GM12878 (cell line): ENCODE measurements at regions not wholly inside any gene's neighbourhood (a gene's known extent, or its start where the extent isn't known, plus 50 kb on each side); places are given as distances from the start of the nearest gene placed in this dataset.
A peak's percentile ranks its signal among the peaks of the same experiment; 100 is the strongest.

Experiments
- ATAC-seq: fragments of 200-7000 bp; cut with Tn5 transposase; 3 replicates; pipeline ENCODE4 v1.9.1; 2020; ENCODE audit warnings: mild to moderate bottlenecking, moderate library complexity
- BruUV-seq: library from RNA; stranded (reverse); fragments of 400-500 nt; replicated peaks from 2 replicates; lab custom pipeline; 2021; lab: Mats Ljungman, UMichigan
- CTCF ChIA-PET: fragments of 300-600 bp; sonication (Branson Sonifier 250); formaldehyde crosslinking; extraction: SDS; loops from one replicate; lab custom pipeline; 2021; ENCODE audit warnings: inconsistent platforms; lab: Yijun Ruan, JAX
- POLR2A ChIA-PET: fragments of 350-600 bp; formaldehyde crosslinking; extraction: SDS; loops from one replicate; lab custom pipeline; 2021; ENCODE audit warnings: inconsistent platforms; lab: Charles Lee
- RAD21 ChIA-PET: fragments of 300-600 bp; sonication (Branson Sonifier 250); formaldehyde crosslinking; loops from one replicate; lab custom pipeline; 2023; ENCODE audit warnings: antibody characterized with exemption; ENCODE audit not compliant: unreplicated experiment; lab: Charles Lee
- SMC1A ChIA-PET: fragments of 300-600 bp; sonication (Branson Sonifier 250); formaldehyde crosslinking; loops from one replicate; lab custom pipeline; 2023; ENCODE audit not compliant: unreplicated experiment, uncharacterized antibody; lab: Charles Lee
- DNase-seq: peaks from one replicate; pipeline ENCODE4 v3.0.0-alpha.2; 2011; ENCODE audit warnings: low read depth, low spot score
- FAIRE-seq: peaks from 3 replicates; lab custom pipeline; 2011; peaks lifted over from hg19 to GRCh38; lab: Jason Lieb, UNC
- H2AFZ ChIP-seq: 2 replicates; pipeline ENCODE4 v1.6.0; 2011; ENCODE audit warnings: low read depth, low read length, control low read depth; ENCODE audit not compliant: control insufficient read depth
- H3K27ac ChIP-seq: 2 replicates; pipeline ENCODE4 v1.5.1; 2011; ENCODE audit warnings: control low read depth; ENCODE audit not compliant: control insufficient read depth, insufficient read depth
- H3K27me3 ChIP-seq, 2 experiments: replicated peaks in 1 of 2; 2 replicates each; pipeline versions ENCODE4 v1.6.0 to v1.6.1; 2011; ENCODE audit warnings: low read length in 1 of 2; ENCODE audit not compliant: control insufficient read depth in 2 of 2, insufficient read depth in 2 of 2
- H3K36me3 ChIP-seq, 2 experiments: 2 replicates each; pipeline ENCODE4 v1.5.1; 2011; ENCODE audit warnings: low read length in 1 of 2; ENCODE audit not compliant: control insufficient read depth in 2 of 2, insufficient read depth in 2 of 2
- H3K4me1 ChIP-seq: 2 replicates; pipeline ENCODE4 v1.6.1; 2011; ENCODE audit warnings: mild to moderate bottlenecking, low read length, moderate library complexity, mixed read lengths; ENCODE audit not compliant: control insufficient read depth, insufficient read depth
- H3K4me2 ChIP-seq: 2 replicates; pipeline ENCODE4 v1.6.0; 2011; ENCODE audit warnings: control low read depth; ENCODE audit not compliant: control insufficient read depth, insufficient read depth
- H3K4me3 ChIP-seq: fragments of 200-600 bp; sonication (generic); 2 replicates; pipeline ENCODE4 v1.5.1; 2016
- H3K79me2 ChIP-seq: 2 replicates; pipeline ENCODE4 v1.6.0; 2011; ENCODE audit warnings: low read length; ENCODE audit not compliant: control insufficient read depth, insufficient read depth
- H3K9ac ChIP-seq: 2 replicates; pipeline ENCODE4 v1.8.0; 2011; ENCODE audit warnings: low read length, control low read depth, mixed read lengths; ENCODE audit not compliant: control insufficient read depth, insufficient read depth
- H3K9me3 ChIP-seq: replicated peaks from 3 replicates; pipeline ENCODE4 v1.5.1; 2011; ENCODE audit warnings: mild to moderate bottlenecking, low read length; ENCODE audit not compliant: control insufficient read depth, insufficient read depth
- H4K20me1 ChIP-seq: 2 replicates; pipeline ENCODE4 v1.6.0; 2011; ENCODE audit not compliant: control insufficient read depth, insufficient read depth
- CEBPB ChIP-seq, 2 experiments: fragments of 150-350 bp in 1 of 2; IDR thresholded peaks; 2 replicates each; pipeline ENCODE4 v1.6.1; 2012 to 2014; ENCODE audit warnings: low read depth in 2 of 2, low read length in 2 of 2, borderline replicate concordance in 1 of 2, inconsistent platforms in 1 of 2
- CHD4 ChIP-seq: fragments of 200-600 bp; sonication (generic); IDR thresholded peaks from 2 replicates; pipeline ENCODE4 v1.6.1; 2016; ENCODE audit warnings: mild to moderate bottlenecking
- HDAC6 ChIP-seq: fragments of 200-600 bp; sonication (generic); IDR thresholded peaks from one replicate; pipeline ENCODE4 v1.8.0; 2017; ENCODE audit warnings: antibody characterized with exemption; ENCODE audit not compliant: unreplicated experiment
- KLF5 ChIP-seq: fragments of 450-650 bp; IDR thresholded peaks from 2 replicates; pipeline ENCODE4 v1.6.1; 2014; ENCODE audit warnings: mild to moderate bottlenecking; ENCODE audit not compliant: partially characterized antibody
- MEF2A ChIP-seq: IDR thresholded peaks from 2 replicates; pipeline ENCODE4 v1.6.1; 2011; ENCODE audit warnings: low read depth, mild to moderate bottlenecking, low read length, moderate library complexity; ENCODE audit not compliant: insufficient read depth
- MEF2B ChIP-seq: fragments of 450-650 bp; IDR thresholded peaks from 2 replicates; pipeline ENCODE4 v1.6.1; 2018; ENCODE audit warnings: mild to moderate bottlenecking, moderate library complexity; ENCODE audit not compliant: partially characterized antibody, poor library complexity, severe bottlenecking
- MTA2 ChIP-seq: fragments of 450-650 bp; IDR thresholded peaks from 2 replicates; pipeline ENCODE4 v1.6.1; 2016; ENCODE audit warnings: low read depth, mild to moderate bottlenecking, moderate library complexity
- PAX5 ChIP-seq: IDR thresholded peaks from 2 replicates; pipeline ENCODE4 v1.6.1; 2011; ENCODE audit warnings: low read depth, low read length, borderline replicate concordance
- SMARCA5 ChIP-seq: fragments of 450-650 bp; IDR thresholded peaks from 2 replicates; pipeline ENCODE4 v1.6.1; 2017; ENCODE audit warnings: mild to moderate bottlenecking
- SPI1 ChIP-seq: IDR thresholded peaks from 2 replicates; pipeline ENCODE4 v1.6.1; 2011; ENCODE audit warnings: low read depth, mild to moderate bottlenecking, low read length, moderate library complexity, borderline replicate concordance; ENCODE audit not compliant: insufficient read depth
- SUPT20H ChIP-seq: IDR thresholded peaks from 2 replicates; pipeline ENCODE4 v1.6.1; 2011; ENCODE audit warnings: low read depth, mild to moderate bottlenecking, low read length, moderate library complexity, borderline replicate concordance; ENCODE audit not compliant: control insufficient read depth
- SUZ12 ChIP-seq: fragments of 200-600 bp; sonication (generic); IDR thresholded peaks from one replicate; pipeline ENCODE4 v1.6.1; 2018; ENCODE audit warnings: antibody characterized with exemption, mild to moderate bottlenecking; ENCODE audit not compliant: unreplicated experiment
- ZNF622 ChIP-seq: fragments of 450-650 bp; IDR thresholded peaks from 2 replicates; pipeline ENCODE4 v1.6.1; 2017; ENCODE audit warnings: mild to moderate bottlenecking, inconsistent platforms
- WGBS: methylation state at CpG from one replicate; pipeline ENCODE4 v1.1.6; 2016; ENCODE audit warnings: low lambda C conversion rate; ENCODE audit not compliant: insufficient replicate concordance, insufficient coverage; ENCODE audit errors: missing lambda C conversion rate; 5-methylcytosine and 5-hydroxymethylcytosine counted together
- in situ Hi-C: fragments of 300-500 bp; cut with MboI; formaldehyde crosslinking; loops from 9 replicates; pipeline ENCODE4 v1.14.3; 2018; ENCODE audit warnings: mixed read lengths
- intact Hi-C: fragments of 100-400 bp; cut with micrococcal nuclease; formaldehyde crosslinking; loops from one replicate; pipeline ENCODE4 v1.14.2; 2022; ENCODE audit not compliant: unreplicated experiment
- TF ChIP-seq, protein P1 (sequence below): fragments of 450-650 bp; formaldehyde crosslinking; IDR thresholded peaks from 2 replicates; pipeline ENCODE4 v1.5.0; 2022; ENCODE audit warnings: mild to moderate bottlenecking, missing genetic modification characterization
- TF ChIP-seq, protein P2 (sequence below): IDR thresholded peaks from 2 replicates; pipeline ENCODE4 v1.6.1; 2011; ENCODE audit warnings: low read depth, mild to moderate bottlenecking, low read length, moderate library complexity, borderline replicate concordance; ENCODE audit errors: extremely low read depth

GRCh38 chr2:48043746-48044145, 137.4 kb upstream of the FBXO11 start:
- RAD21 ChIA-PET: no interaction called here
- POLR2A ChIA-PET: no interaction called here
- 67% methylated on average over 3 of the region's 3 CpGs for WGBS
- no peak for DNase-seq
- TF ChIP-seq SMARCA5: no peak
- no peak for TF ChIP-seq SUPT20H
- TF ChIP-seq CEBPB (IDR thresholded peaks at IDR 0.05; ENCODE audit: borderline replicate concordance in 1 of 2, low read depth in 2 of 2, low read length in 2 of 2): no peak
- no peak for TF ChIP-seq HDAC6
- TF ChIP-seq MTA2: no peak
- no peak for TF ChIP-seq SUZ12
- TF ChIP-seq, all 136 proteins: peak for 0
- intact Hi-C loops (no loop called here), in situ Hi-C loops (no loop called here)
- ATAC-seq (no peak), FAIRE-seq (no peak)
- Histone ChIP-seq H3K9me3 (no peaks in the 10 kb centered on the region; the same call in 2 of the 3 replicates), H3K4me3 (no peak overlapping the region), H3K9ac (no peak overlapping the region), H3K4me1 (peaks cover 3% of the 10 kb centered on the region; the same call in 1 of the 2 replicates), H3K36me3 (no peaks in the 10 kb centered on the region), H2AFZ (no peak overlapping the region), H4K20me1 (no peaks in the 10 kb centered on the region), H3K27ac (no peak overlapping the region), H3K4me2 (no peak overlapping the region), H3K79me2 (no peaks in the 10 kb centered on the region), H3K27me3 (no peaks in the 10 kb centered on the region)
- SMC1A ChIA-PET: no interaction called here
- CTCF ChIA-PET: no interaction called here
- BruUV-seq: no TSS peak

- no peaks in the 10 kb centered on the region for H3K79me2 ChIP-seq
- no peak overlapping the region for H3K4me2 ChIP-seq
- no peak overlapping the region for H3K4me3 ChIP-seq
- WGBS: 0% methylated on average over 1 of the region's 1 CpG
- H3K27me3 ChIP-seq: no peaks in the 10 kb centered on the region
- intact Hi-C loops (no loop called here), in situ Hi-C loops (no loop called here)
- H3K27ac ChIP-seq: no peak overlapping the region
- H3K9me3 ChIP-seq: no peaks in the 10 kb centered on the region
- H3K9ac ChIP-seq: no peak overlapping the region
- no peaks in the 10 kb centered on the region for H4K20me1 ChIP-seq
- peaks cover 3% of the 10 kb centered on the region; the same call in 1 of the 2 replicates for H3K4me1 ChIP-seq
- POLR2A ChIA-PET: no interaction called here
- CTCF ChIA-PET: interaction anchor here (0.5 kb wide), 1 partner anchor 413 kb away, joined by 4 read pairs; no protein-coding TSS in a partner anchor
- peak; percentile 54; the same call in 2 of the 3 replicates for ATAC-seq
- BruUV-seq: no TSS peak
- DNase-seq: peak; percentile 12
- no peak overlapping the region for H2AFZ ChIP-seq
- SMC1A ChIA-PET: interaction anchor here (0.8 kb wide), 1 partner anchor 57 kb away, joined by 4 read pairs; no protein-coding TSS in a partner anchor
- H3K36me3 ChIP-seq: no peaks in the 10 kb centered on the region
- RAD21 ChIA-PET: no interaction called here
- no peak for FAIRE-seq
- TF ChIP-seq, protein P1, sequence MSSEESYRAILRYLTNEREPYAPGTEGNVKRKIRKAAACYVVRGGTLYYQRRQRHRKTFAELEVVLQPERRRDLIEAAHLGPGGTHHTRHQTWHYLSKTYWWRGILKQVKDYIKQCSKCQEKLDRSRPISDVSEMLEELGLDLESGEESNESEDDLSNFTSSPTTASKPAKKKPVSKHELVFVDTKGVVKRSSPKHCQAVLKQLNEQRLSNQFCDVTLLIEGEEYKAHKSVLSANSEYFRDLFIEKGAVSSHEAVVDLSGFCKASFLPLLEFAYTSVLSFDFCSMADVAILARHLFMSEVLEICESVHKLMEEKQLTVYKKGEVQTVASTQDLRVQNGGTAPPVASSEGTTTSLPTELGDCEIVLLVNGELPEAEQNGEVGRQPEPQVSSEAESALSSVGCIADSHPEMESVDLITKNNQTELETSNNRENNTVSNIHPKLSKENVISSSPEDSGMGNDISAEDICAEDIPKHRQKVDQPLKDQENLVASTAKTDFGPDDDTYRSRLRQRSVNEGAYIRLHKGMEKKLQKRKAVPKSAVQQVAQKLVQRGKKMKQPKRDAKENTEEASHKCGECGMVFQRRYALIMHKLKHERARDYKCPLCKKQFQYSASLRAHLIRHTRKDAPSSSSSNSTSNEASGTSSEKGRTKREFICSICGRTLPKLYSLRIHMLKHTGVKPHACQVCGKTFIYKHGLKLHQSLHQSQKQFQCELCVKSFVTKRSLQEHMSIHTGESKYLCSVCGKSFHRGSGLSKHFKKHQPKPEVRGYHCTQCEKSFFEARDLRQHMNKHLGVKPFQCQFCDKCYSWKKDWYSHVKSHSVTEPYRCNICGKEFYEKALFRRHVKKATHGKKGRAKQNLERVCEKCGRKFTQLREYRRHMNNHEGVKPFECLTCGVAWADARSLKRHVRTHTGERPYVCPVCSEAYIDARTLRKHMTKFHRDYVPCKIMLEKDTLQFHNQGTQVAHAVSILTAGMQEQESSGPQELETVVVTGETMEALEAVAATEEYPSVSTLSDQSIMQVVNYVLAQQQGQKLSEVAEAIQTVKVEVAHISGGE (CRISPR knock-in tag): no peak
- TF ChIP-seq, protein P2, sequence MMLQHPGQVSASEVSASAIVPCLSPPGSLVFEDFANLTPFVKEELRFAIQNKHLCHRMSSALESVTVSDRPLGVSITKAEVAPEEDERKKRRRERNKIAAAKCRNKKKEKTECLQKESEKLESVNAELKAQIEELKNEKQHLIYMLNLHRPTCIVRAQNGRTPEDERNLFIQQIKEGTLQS: no peak
- TF ChIP-seq CHD4 (no peak), ZNF622 (no peak), KLF5 (no peak), SPI1 (peak; percentile 55), MEF2B (peak; percentile 43), PAX5 (peak; percentile 93), MEF2A (0 out of 2 replicates have a peak, but pooled peaks have one; percentile 42)
Measured at GRCh38 chr2:48045613-48046012, 139.3 kb upstream of the FBXO11 start.
